Sigmoid colon (tissue), 6 donors: ENCODE measurements at regions not wholly inside any gene's neighbourhood (a gene's known extent, or its start where the extent isn't known, plus 50 kb on each side); places are given as distances from the start of the nearest gene placed in this dataset.

Source experiments
- DNase-seq: peaks from one replicate; pipeline ENCODE4 v3.0.0-alpha.2; 2019
- H3K27ac ChIP-seq, 4 donors: fragments of 200-600 bp; sonication (generic); one replicate each; pipeline ENCODE4 v1.5.1; 2016 to 2019; ENCODE audit warnings: mild to moderate bottlenecking in 1 of 4
- H3K27me3 ChIP-seq, 3 donors: fragments of 200-600 bp; sonication (generic); one replicate each; pipeline ENCODE4 v1.5.1; 2019; ENCODE audit warnings: mild to moderate bottlenecking in 1 of 3
- H3K36me3 ChIP-seq, 4 donors: fragments of 200-600 bp; sonication (generic); one replicate each; pipeline ENCODE4 v1.5.1; 2016 to 2019
- H3K4me1 ChIP-seq, 4 donors: fragments of 200-600 bp; sonication (generic); one replicate each; pipeline ENCODE4 v1.5.1; 2017 to 2019
- H3K4me3 ChIP-seq, 4 donors: fragments of 200-600 bp; sonication (generic); one replicate each; pipeline ENCODE4 v1.5.1; 2017 to 2019; ENCODE audit warnings: mild to moderate bottlenecking in 2 of 4, moderate library complexity in 1 of 4
- H3K9me3 ChIP-seq, 4 donors: fragments of 200-600 bp in 3 of 4; sonication (generic) in 3 of 4; one replicate each; pipeline versions ENCODE4 v1.5.1 to v1.6.1; 2013 to 2019
- EP300 ChIP-seq, 4 donors: sonication (generic); formaldehyde crosslinking; IDR thresholded peaks; one replicate each; pipeline ENCODE4 v1.6.1; 2017; ENCODE audit warnings: antibody characterized with exemption in 4 of 4
- POLR2A ChIP-seq, 2 donors: fragments of 450-650 bp; IDR thresholded peaks; one replicate each; pipeline ENCODE4 v1.6.1; 2016; ENCODE audit warnings: antibody characterized with exemption in 2 of 2, mild to moderate bottlenecking in 2 of 2, moderate library complexity in 2 of 2
- POLR2AphosphoS5 ChIP-seq, 4 donors: sonication (generic); formaldehyde crosslinking; IDR thresholded peaks; one replicate each; pipeline ENCODE4 v1.6.1; 2017; ENCODE audit warnings: antibody characterized with exemption in 4 of 4
- WGBS, 2 donors: extraction: QIAGEN DNeasy Blood & Tissue Kit; methylation state at CpG; one replicate each; pipeline ENCODE4 v1.1.7; 2013; 5-methylcytosine and 5-hydroxymethylcytosine counted together
- intact Hi-C: fragments of 100-400 bp; cut with DNase I; formaldehyde crosslinking; loops from one replicate; pipeline ENCODE4 v1.15.1; 2023
- TF ChIP-seq, protein P1 (sequence below), 4 experiments: fragments of 450-650 bp in 3 of 4; fragments of 200-600 bp in 1 of 4; IDR thresholded peaks; one replicate each; pipeline ENCODE4 v1.5.1; 2016 to 2019; ENCODE audit warnings: antibody characterized with exemption in 4 of 4, mild to moderate bottlenecking in 3 of 4, moderate library complexity in 2 of 4
- donor health status: healthy with polysubstance abuse.
- donor health status: healthy.

DNA sequence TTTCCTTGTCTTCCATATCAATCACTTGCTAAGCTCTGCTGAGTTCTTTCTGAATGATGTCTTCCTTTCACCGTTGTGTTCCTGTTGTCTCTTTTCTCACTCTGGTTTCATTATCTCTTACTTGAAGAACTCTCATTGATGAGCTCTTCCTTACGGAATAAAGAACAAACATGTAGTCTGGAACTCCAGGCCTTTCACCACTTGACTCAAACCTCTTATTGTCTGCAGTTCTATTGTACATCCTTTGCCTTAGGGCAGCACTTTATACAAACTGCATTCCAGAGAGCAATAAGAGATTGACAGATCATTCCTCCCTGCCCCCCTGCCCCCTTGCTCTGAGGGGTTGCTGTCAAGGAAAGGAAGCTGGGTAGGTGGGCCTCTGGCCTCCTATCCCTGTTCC lies 517.4 kb downstream of the TMEM135 start:
- no peak overlapping the region for H3K4me3 ChIP-seq
- no peaks in the 10 kb centered on the region for H3K36me3 ChIP-seq
- WGBS, 2 donors, result 88% methylated on average over 2 of the region's 2 CpGs
- no peak for DNase-seq
- no peaks in the 10 kb centered on the region for H3K4me1 ChIP-seq
- no peaks in the 10 kb centered on the region for H3K27me3 ChIP-seq
- H3K9me3 ChIP-seq, result no peaks in the 10 kb centered on the region
- no peak overlapping the region for H3K27ac ChIP-seq
- TF ChIP-seq, protein P1, sequence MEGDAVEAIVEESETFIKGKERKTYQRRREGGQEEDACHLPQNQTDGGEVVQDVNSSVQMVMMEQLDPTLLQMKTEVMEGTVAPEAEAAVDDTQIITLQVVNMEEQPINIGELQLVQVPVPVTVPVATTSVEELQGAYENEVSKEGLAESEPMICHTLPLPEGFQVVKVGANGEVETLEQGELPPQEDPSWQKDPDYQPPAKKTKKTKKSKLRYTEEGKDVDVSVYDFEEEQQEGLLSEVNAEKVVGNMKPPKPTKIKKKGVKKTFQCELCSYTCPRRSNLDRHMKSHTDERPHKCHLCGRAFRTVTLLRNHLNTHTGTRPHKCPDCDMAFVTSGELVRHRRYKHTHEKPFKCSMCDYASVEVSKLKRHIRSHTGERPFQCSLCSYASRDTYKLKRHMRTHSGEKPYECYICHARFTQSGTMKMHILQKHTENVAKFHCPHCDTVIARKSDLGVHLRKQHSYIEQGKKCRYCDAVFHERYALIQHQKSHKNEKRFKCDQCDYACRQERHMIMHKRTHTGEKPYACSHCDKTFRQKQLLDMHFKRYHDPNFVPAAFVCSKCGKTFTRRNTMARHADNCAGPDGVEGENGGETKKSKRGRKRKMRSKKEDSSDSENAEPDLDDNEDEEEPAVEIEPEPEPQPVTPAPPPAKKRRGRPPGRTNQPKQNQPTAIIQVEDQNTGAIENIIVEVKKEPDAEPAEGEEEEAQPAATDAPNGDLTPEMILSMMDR (IDR thresholded peaks at IDR 0.05), result no peak
- TF ChIP-seq POLR2AphosphoS5 (IDR thresholded peaks at IDR 0.05) (no peak), POLR2A (IDR thresholded peaks at IDR 0.05) (no peak), EP300 (IDR thresholded peaks at IDR 0.05) (no peak)
- intact Hi-C loops, result no loop called here

DNA sequence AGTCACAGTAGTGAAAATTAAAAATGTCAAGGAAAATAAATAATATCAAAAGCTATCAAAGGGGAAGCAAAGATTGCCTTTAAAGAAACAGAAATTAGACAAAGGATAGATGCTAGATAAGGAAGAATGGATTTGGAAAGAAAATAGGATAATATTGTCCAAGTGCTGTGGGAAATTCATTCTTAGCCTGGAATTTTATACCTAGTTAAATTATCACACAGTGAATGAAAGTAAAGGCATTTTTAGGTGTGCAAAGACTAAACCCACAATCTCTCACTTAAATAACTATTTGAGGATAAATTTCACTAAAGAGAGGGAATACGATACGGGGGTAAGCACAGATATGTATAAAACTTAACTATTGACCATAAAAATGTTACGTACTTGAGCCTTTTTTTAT lies 511.1 kb downstream of the TMEM135 start:
- no peak for DNase-seq
- H3K27me3 ChIP-seq, result no peaks in the 10 kb centered on the region
- no peaks in the 10 kb centered on the region for H3K4me1 ChIP-seq
- H3K4me3 ChIP-seq, result no peak overlapping the region
- intact Hi-C loops, result no loop called here
- TF ChIP-seq POLR2A (IDR thresholded peaks at IDR 0.05) (no peak), POLR2AphosphoS5 (IDR thresholded peaks at IDR 0.05) (no peak), EP300 (IDR thresholded peaks at IDR 0.05) (no peak)
- TF ChIP-seq, protein P1 (IDR thresholded peaks at IDR 0.05), result no peak
- no peaks in the 10 kb centered on the region for H3K36me3 ChIP-seq
- WGBS, 2 donors, result 92 to 93% methylated on average over 3 of the region's 3 CpGs
- no peak overlapping the region for H3K27ac ChIP-seq
- peaks cover 0 to 3% (median 0%) of the 10 kb centered on the region in 4 donors for H3K9me3 ChIP-seq

DNA sequence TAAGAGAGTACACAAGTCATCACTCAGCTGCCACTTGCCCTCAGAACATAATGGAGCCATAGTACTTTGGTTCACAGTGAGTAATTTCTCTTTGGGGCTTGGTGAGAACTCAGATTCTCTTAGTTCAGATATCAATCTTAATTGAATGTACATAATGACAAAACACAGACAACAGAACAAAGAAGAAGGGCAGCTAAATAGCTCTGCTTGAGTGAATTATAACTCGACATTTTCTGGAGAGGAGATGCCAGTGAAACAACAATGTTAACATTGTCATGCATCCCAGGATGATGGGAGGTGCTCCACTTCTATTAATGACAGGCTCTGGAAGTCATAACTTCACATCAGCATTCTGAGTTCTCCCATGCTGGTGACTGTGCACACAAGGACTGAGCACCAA lies 508.1 kb downstream of the TMEM135 start:
- TF ChIP-seq POLR2AphosphoS5 (IDR thresholded peaks at IDR 0.05) (no peak), EP300 (IDR thresholded peaks at IDR 0.05) (no peak), POLR2A (IDR thresholded peaks at IDR 0.05) (no peak)
- TF ChIP-seq, protein P1 (IDR thresholded peaks at IDR 0.05), result no peak
- H3K4me3 ChIP-seq, result no peak overlapping the region
- no peaks in the 10 kb centered on the region for H3K27me3 ChIP-seq
- H3K36me3 ChIP-seq, result no peaks in the 10 kb centered on the region
- no peak for DNase-seq
- H3K9me3 ChIP-seq, result peaks cover 0 to 3% (median 2%) of the 10 kb centered on the region in 4 donors
- intact Hi-C loops, result no loop called here
- H3K4me1 ChIP-seq, result no peaks in the 10 kb centered on the region
- 73 to 83% methylated on average over 1 of the region's 1 CpG for WGBS, 2 donors
- no peak overlapping the region for H3K27ac ChIP-seq

DNA sequence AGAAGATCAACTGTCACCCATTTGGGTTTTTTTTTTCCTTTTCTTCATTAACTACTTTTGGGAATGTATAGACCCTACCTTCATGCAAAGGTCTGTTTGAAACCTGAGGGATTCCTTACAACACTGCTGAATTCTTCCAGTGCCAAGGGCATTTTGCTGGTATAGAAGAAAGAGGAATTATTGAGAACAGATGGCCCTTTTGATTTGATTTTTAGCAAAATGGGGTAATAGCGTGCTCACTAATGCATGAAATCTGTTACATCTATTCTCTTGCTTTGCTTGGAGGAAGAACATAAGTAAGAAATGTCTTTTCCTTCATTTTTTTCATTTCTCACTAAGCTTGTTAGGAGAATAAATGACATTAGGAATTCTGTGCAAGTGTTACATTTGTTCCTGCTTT lies 501.9 kb downstream of the TMEM135 start:
- Histone ChIP-seq H3K9me3 (peaks cover 0 to 3% (median 0%) of the 10 kb centered on the region in 4 donors), H3K27ac (no peak overlapping the region), H3K36me3 (no peaks in the 10 kb centered on the region), H3K4me1 (no peaks in the 10 kb centered on the region), H3K4me3 (no peak overlapping the region), H3K27me3 (no peaks in the 10 kb centered on the region)
- DNase-seq, result no peak
- intact Hi-C loops, result no loop called here
- WGBS, 2 donors, result 85 to 89% methylated on average over 1 of the region's 1 CpG
- TF ChIP-seq, protein P1 (IDR thresholded peaks at IDR 0.05), result no peak
- no peak for TF ChIP-seq POLR2A (IDR thresholded peaks at IDR 0.05)
- no peak for TF ChIP-seq POLR2AphosphoS5 (IDR thresholded peaks at IDR 0.05)
- no peak for TF ChIP-seq EP300 (IDR thresholded peaks at IDR 0.05)

DNA sequence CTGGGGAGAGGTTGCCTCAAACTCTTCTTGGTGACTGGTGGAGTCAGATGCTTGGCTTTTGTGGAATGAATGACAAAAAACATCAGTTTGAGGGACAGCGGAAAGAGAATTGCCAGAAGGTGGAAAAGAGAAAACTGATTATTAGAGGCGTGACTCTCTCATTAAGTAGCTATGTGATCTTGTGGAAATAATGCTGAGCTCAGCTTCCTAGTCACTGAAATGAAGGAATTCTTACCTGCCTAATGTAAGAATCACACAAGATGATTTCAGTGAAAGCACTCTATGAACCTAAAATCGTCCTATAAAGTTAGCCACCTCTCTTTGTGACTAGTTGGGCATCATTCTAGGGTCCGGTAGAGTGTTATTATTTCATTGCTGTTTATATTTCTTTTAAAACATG lies 498.8 kb downstream of the TMEM135 start:
- TF ChIP-seq, protein P1 (IDR thresholded peaks at IDR 0.05), result no peak
- no peak for TF ChIP-seq EP300 (IDR thresholded peaks at IDR 0.05)
- no peak for TF ChIP-seq POLR2A (IDR thresholded peaks at IDR 0.05)
- TF ChIP-seq POLR2AphosphoS5 (IDR thresholded peaks at IDR 0.05), result no peak
- DNase-seq, result no peak
- H3K27ac ChIP-seq, result no peak overlapping the region
- H3K9me3 ChIP-seq, result no peaks in the 10 kb centered on the region
- 75 to 88% methylated on average over 4 of the region's 4 CpGs for WGBS, 2 donors
- no peaks in the 10 kb centered on the region for H3K27me3 ChIP-seq
- no peaks in the 10 kb centered on the region for H3K36me3 ChIP-seq
- intact Hi-C loops, result no loop called here
- no peaks in the 10 kb centered on the region for H3K4me1 ChIP-seq
- H3K4me3 ChIP-seq, result no peak overlapping the region
